ENCODE measurements at regions not wholly inside any gene's neighbourhood (a gene's known extent, or its start where the extent isn't known, plus 50 kb on each side); places are given as distances from the start of the nearest gene placed in this dataset.

- TF ChIP-seq, protein P1, sequence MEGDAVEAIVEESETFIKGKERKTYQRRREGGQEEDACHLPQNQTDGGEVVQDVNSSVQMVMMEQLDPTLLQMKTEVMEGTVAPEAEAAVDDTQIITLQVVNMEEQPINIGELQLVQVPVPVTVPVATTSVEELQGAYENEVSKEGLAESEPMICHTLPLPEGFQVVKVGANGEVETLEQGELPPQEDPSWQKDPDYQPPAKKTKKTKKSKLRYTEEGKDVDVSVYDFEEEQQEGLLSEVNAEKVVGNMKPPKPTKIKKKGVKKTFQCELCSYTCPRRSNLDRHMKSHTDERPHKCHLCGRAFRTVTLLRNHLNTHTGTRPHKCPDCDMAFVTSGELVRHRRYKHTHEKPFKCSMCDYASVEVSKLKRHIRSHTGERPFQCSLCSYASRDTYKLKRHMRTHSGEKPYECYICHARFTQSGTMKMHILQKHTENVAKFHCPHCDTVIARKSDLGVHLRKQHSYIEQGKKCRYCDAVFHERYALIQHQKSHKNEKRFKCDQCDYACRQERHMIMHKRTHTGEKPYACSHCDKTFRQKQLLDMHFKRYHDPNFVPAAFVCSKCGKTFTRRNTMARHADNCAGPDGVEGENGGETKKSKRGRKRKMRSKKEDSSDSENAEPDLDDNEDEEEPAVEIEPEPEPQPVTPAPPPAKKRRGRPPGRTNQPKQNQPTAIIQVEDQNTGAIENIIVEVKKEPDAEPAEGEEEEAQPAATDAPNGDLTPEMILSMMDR (conservative IDR thresholded peaks at IDR 0.05; ENCODE audit: low read depth, low read length): no peak
- TF ChIP-seq BHLHE40 (IDR thresholded peaks at IDR 0.05; ENCODE audit: low read depth, low read length): no peak
- TF ChIP-seq POLR2A (IDR thresholded peaks at IDR 0.05; ENCODE audit: low read depth, low read length): no peak
- TF ChIP-seq CHD1 (IDR thresholded peaks at IDR 0.05; ENCODE audit: low read depth, low read length): no peak
- no peak for TF ChIP-seq NFE2L2 (IDR thresholded peaks at IDR 0.05; ENCODE audit: low read depth, low read length)
- no peak for TF ChIP-seq SMC3 (IDR thresholded peaks at IDR 0.05; ENCODE audit: low read depth, low read length)
- no peak for TF ChIP-seq RCOR1 (IDR thresholded peaks at IDR 0.05; ENCODE audit: insufficient replicate concordance, low read length)
- no peak for TF ChIP-seq RFX5 (IDR thresholded peaks at IDR 0.05; ENCODE audit: low read depth, low read length)
- TF ChIP-seq MAZ (IDR thresholded peaks at IDR 0.05; ENCODE audit: borderline replicate concordance, low read depth, low read length): no peak
- TF ChIP-seq MAFK (IDR thresholded peaks at IDR 0.05; ENCODE audit: low read depth, low read length): no peak
- TF ChIP-seq MXI1 (IDR thresholded peaks at IDR 0.05; ENCODE audit: borderline replicate concordance, low read depth, low read length): no peak
- TF ChIP-seq CEBPB (IDR thresholded peaks at IDR 0.05; ENCODE audit: low read depth, low read length): no peak
- TF ChIP-seq RAD21 (IDR thresholded peaks at IDR 0.05; ENCODE audit: low read length): no peak
- TF ChIP-seq FOS (IDR thresholded peaks at IDR 0.05; ENCODE audit: low read depth, low read length): no peak
- no peak for TF ChIP-seq USF2 (IDR thresholded peaks at IDR 0.05; ENCODE audit: low read depth, low read length)
- no peak for TF ChIP-seq ELK1 (IDR thresholded peaks at IDR 0.05; ENCODE audit: borderline replicate concordance, low read depth, low read length)
- no peak overlapping the region for H3K4me3 ChIP-seq (ENCODE audit: insufficient read depth, low read depth, low read length)
- no peak overlapping the region for H3K23ac ChIP-seq (ENCODE audit: low read depth, low read length)
- no peak overlapping the region for H2BK120ac ChIP-seq (ENCODE audit: low read depth, low read length)
- DNase-seq (no peak), ATAC-seq (ENCODE audit: low read depth) (no peak)
- no peak overlapping the region for H3K18ac ChIP-seq (ENCODE audit: low read depth, low read length)
- no TSS peak for BruUV-seq (replicated peaks)
- H3K27me3 ChIP-seq (ENCODE audit: control insufficient read depth, insufficient read depth, low read length): no peaks in the 10 kb centered on the region
- H2AK5ac ChIP-seq (ENCODE audit: low read depth, low read length): no peak overlapping the region
- peaks cover 9% of the 10 kb centered on the region for H3K9me3 ChIP-seq (ENCODE audit: control insufficient read depth, insufficient read depth, low read length)
- H3K4me2 ChIP-seq (ENCODE audit: low read depth, low read length): no peak overlapping the region
- ChIA-PET POLR2A (ENCODE audit: unreplicated experiment) (no interaction called here), CTCF (no interaction called here)
- no peaks in the 10 kb centered on the region for H3K4me1 ChIP-seq (ENCODE audit: control insufficient read depth, insufficient read depth, low read length)
- H3K36me3 ChIP-seq (ENCODE audit: control insufficient read depth, insufficient read depth, low read length): no peaks in the 10 kb centered on the region
- no peak overlapping the region for H3K4ac ChIP-seq (ENCODE audit: low read depth, low read length)
- no peak overlapping the region for H2BK15ac ChIP-seq (ENCODE audit: low read depth, low read length)
- H2BK5ac ChIP-seq (ENCODE audit: low read depth, low read length, poor library complexity, severe bottlenecking): no peak overlapping the region
- intact Hi-C loops (cut with micrococcal nuclease) (no loop called here), in situ Hi-C loops (cut with MboI; ENCODE audit: low sequenced_read_pairs) (no loop called here), dilution Hi-C loops (cut with HindIII; ENCODE audit: low sequenced_read_pairs, unreplicated experiment) (no loop called here)
- H4K5ac ChIP-seq (ENCODE audit: low read depth, low read length): no peak overlapping the region
- H4K8ac ChIP-seq (ENCODE audit: low read depth in 2 of 2, low read length in 2 of 2): no peak overlapping the region
- H2BK20ac ChIP-seq (ENCODE audit: low read depth, low read length): no peak overlapping the region
- H3K27ac ChIP-seq (ENCODE audit: insufficient read depth, low read length): no peak overlapping the region
- H2AFZ ChIP-seq (replicated peaks; ENCODE audit: low read length, poor library complexity): no peak overlapping the region
- WGBS, 2 experiments (ENCODE audit: extremely low coverage in 2 of 2, insufficient read length in 1 of 2): no CpG with 5 or more reads among the region's 6 CpGs
- no peak overlapping the region for H3K14ac ChIP-seq (replicated peaks; ENCODE audit: low read depth, low read length)
- H3K9ac ChIP-seq (ENCODE audit: low read depth, low read length): no peak overlapping the region
- no peaks in the 10 kb centered on the region for H4K20me1 ChIP-seq (ENCODE audit: insufficient read depth, low read length)
- no peak overlapping the region for H4K91ac ChIP-seq (ENCODE audit: insufficient read depth, low read depth, low read length)
- H3K9me1 ChIP-seq (ENCODE audit: insufficient read depth, low read length): no peaks in the 10 kb centered on the region
- no peak overlapping the region for H3K56ac ChIP-seq (ENCODE audit: extremely low read depth, insufficient read depth, low read length)
- no peaks in the 10 kb centered on the region for H3K79me1 ChIP-seq (ENCODE audit: low read depth in 1 of 2, low read length in 2 of 2)
- no peak overlapping the region for H2AK9ac ChIP-seq (replicated peaks; ENCODE audit: low read depth, low read length, poor library complexity)
Observed at GRCh38 chr20:60339738-60340137, 381.5 kb downstream of the CDH26 start.
